Uterus (tissue), 3 donors: ENCODE measurements at regions not wholly inside any gene's neighbourhood (a gene's known extent, or its start where the extent isn't known, plus 50 kb on each side); places are given as distances from the start of the nearest gene placed in this dataset.

Source experiments
- DNase-seq, 2 donors: peaks; one replicate each; pipeline ENCODE4 v3.0.0-alpha.2; 2019 to 2020
- H3K27ac ChIP-seq, 2 donors: fragments of 200-600 bp; sonication (generic); 1 replicate in 1 of 2; 2 replicates in 1 of 2; pipeline ENCODE4 v1.5.1; 2016 to 2018
- H3K27me3 ChIP-seq, 2 donors: fragments of 200-600 bp; sonication (generic); one replicate each; pipeline ENCODE4 v1.5.1; 2018 to 2019; ENCODE audit warnings: control low read depth in 1 of 2
- H3K36me3 ChIP-seq, 2 donors: fragments of 200-600 bp; sonication (generic); one replicate each; pipeline ENCODE4 v1.5.1; 2019; ENCODE audit warnings: control low read depth in 1 of 2
- H3K4me1 ChIP-seq, 2 donors: fragments of 200-600 bp; sonication (generic); one replicate each; pipeline ENCODE4 v1.5.1; 2018 to 2019; ENCODE audit warnings: control low read depth in 1 of 2
- H3K4me3 ChIP-seq, 2 donors: fragments of 200-600 bp; sonication (generic); 1 replicate in 1 of 2; 2 replicates in 1 of 2; pipeline ENCODE4 v1.5.1; 2018 to 2019; ENCODE audit warnings: mild to moderate bottlenecking in 1 of 2
- H3K9me3 ChIP-seq, 2 donors: fragments of 200-600 bp; sonication (generic); one replicate each; pipeline ENCODE4 v1.5.1; 2019; ENCODE audit warnings: control low read depth in 1 of 2
- POLR2A ChIP-seq, 2 donors: fragments of 450-650 bp; IDR thresholded peaks; one replicate each; pipeline ENCODE4 v1.6.1; 2016; ENCODE audit warnings: antibody characterized with exemption in 2 of 2, mild to moderate bottlenecking in 1 of 2, moderate library complexity in 1 of 2
- intact Hi-C: fragments of 100-400 bp; cut with DNase I; formaldehyde crosslinking; loops from one replicate; pipeline ENCODE4 v1.15.1; 2023; ENCODE audit warnings: low total_unique reads
- TF ChIP-seq, protein P1 (sequence below), 4 experiments: fragments of 200-600 bp in 2 of 4; fragments of 450-650 bp in 2 of 4; sonication (generic) in 2 of 4; IDR thresholded peaks; one replicate each; pipeline ENCODE4 v1.5.1; 2016 to 2019; ENCODE audit warnings: antibody characterized with exemption in 4 of 4, mild to moderate bottlenecking in 2 of 4, moderate library complexity in 1 of 4
- donor health status: DM: yes; HTN: yes; CAD: no.

- no peaks in the 10 kb centered on the region for H3K36me3 ChIP-seq
- TF ChIP-seq, protein P1, sequence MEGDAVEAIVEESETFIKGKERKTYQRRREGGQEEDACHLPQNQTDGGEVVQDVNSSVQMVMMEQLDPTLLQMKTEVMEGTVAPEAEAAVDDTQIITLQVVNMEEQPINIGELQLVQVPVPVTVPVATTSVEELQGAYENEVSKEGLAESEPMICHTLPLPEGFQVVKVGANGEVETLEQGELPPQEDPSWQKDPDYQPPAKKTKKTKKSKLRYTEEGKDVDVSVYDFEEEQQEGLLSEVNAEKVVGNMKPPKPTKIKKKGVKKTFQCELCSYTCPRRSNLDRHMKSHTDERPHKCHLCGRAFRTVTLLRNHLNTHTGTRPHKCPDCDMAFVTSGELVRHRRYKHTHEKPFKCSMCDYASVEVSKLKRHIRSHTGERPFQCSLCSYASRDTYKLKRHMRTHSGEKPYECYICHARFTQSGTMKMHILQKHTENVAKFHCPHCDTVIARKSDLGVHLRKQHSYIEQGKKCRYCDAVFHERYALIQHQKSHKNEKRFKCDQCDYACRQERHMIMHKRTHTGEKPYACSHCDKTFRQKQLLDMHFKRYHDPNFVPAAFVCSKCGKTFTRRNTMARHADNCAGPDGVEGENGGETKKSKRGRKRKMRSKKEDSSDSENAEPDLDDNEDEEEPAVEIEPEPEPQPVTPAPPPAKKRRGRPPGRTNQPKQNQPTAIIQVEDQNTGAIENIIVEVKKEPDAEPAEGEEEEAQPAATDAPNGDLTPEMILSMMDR (IDR thresholded peaks at IDR 0.05), result no peak
- no peak for TF ChIP-seq POLR2A (IDR thresholded peaks at IDR 0.05)
- H3K4me3 ChIP-seq, result no peak overlapping the region
- H3K9me3 ChIP-seq, result no peaks in the 10 kb centered on the region
- intact Hi-C loops, result no loop called here
- no peak for DNase-seq
- H3K4me1 ChIP-seq, result no peaks in the 10 kb centered on the region
- H3K27ac ChIP-seq, result no peak overlapping the region
- no peaks in the 10 kb centered on the region for H3K27me3 ChIP-seq
Observed at GRCh38 chr4:156330436-156331031, 376.9 kb upstream of the CTSO start.

DNA sequence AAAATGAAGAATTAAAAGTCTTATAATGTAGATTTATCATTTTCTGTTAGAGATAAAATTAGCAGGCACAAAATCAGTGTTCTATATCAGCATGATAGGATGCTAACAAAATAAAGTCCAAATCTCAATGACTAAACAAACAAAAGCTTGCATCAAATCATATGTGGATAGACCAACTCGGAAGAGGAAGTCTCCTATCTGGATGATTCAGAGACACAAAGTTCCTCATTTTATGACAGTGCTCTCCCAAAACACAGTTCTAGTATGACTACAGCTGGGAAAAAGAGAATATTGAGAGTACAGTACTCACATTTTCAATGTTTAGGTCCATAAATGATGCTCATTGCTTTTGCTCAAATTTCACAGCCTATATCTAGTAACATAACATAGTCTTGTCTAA, 376.1 kb upstream of the CTSO start:
- no peaks in the 10 kb centered on the region for H3K27me3 ChIP-seq
- TF ChIP-seq, protein P1 (IDR thresholded peaks at IDR 0.05), result no peak
- no peak for TF ChIP-seq POLR2A (IDR thresholded peaks at IDR 0.05)
- no peak overlapping the region for H3K4me3 ChIP-seq
- no peak for DNase-seq
- no peaks in the 10 kb centered on the region for H3K9me3 ChIP-seq
- no peaks in the 10 kb centered on the region for H3K36me3 ChIP-seq
- H3K4me1 ChIP-seq, result no peaks in the 10 kb centered on the region
- no peak overlapping the region for H3K27ac ChIP-seq
- intact Hi-C loops, result no loop called here

GRCh38 chr4:156328882-156329281, 375.2 kb upstream of the CTSO start:
- no peak for DNase-seq
- TF ChIP-seq, protein P1 (IDR thresholded peaks at IDR 0.05), result no peak
- TF ChIP-seq POLR2A (IDR thresholded peaks at IDR 0.05), result no peak
- Histone ChIP-seq H3K27ac (no peak overlapping the region), H3K9me3 (no peaks in the 10 kb centered on the region), H3K4me1 (no peaks in the 10 kb centered on the region), H3K4me3 (no peak overlapping the region), H3K36me3 (no peaks in the 10 kb centered on the region), H3K27me3 (no peaks in the 10 kb centered on the region)
- intact Hi-C loops, result no loop called here

DNA sequence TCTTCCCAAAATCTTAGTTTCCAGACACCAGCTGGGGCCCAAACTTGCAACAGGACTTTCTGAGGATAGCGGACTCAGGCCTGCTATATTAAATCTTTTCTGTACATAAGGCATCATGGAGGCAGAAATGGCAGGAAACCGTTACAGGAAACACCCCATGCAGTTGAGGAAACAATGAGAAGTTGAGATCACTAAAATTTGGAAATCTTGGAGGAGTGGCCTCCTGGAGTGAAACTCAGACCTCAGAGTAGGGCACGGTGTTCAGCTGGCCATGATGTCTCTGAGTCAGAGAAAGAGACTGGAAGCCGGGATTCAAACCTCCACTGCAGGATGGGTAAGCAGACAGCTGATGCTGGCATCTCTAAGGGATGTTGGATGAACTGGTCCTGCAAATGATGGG, 372.6 kb upstream of the CTSO start:
- TF ChIP-seq POLR2A (IDR thresholded peaks at IDR 0.05), result no peak
- TF ChIP-seq, protein P1 (IDR thresholded peaks at IDR 0.05), result no peak

GRCh38 chr4:156322592-156322991, 368.9 kb upstream of the CTSO start:
- intact Hi-C loops, result no loop called here

More for the DNA sequence above, 372.6 kb upstream of the CTSO start:
- DNase-seq, result no peak
- Histone ChIP-seq H3K36me3 (no peaks in the 10 kb centered on the region), H3K4me1 (no peaks in the 10 kb centered on the region), H3K4me3 (no peak overlapping the region), H3K9me3 (no peaks in the 10 kb centered on the region), H3K27me3 (no peaks in the 10 kb centered on the region), H3K27ac (no peak overlapping the region)
- intact Hi-C loops, result no loop called here

More at GRCh38 chr4:156322592-156322991, 368.9 kb upstream of the CTSO start:
- H3K27me3 ChIP-seq, result no peaks in the 10 kb centered on the region
- H3K36me3 ChIP-seq, result no peaks in the 10 kb centered on the region
- no peaks in the 10 kb centered on the region for H3K9me3 ChIP-seq
- no peak for DNase-seq
- no peaks in the 10 kb centered on the region for H3K4me1 ChIP-seq
- TF ChIP-seq, protein P1 (IDR thresholded peaks at IDR 0.05), result no peak
- no peak for TF ChIP-seq POLR2A (IDR thresholded peaks at IDR 0.05)
- H3K27ac ChIP-seq, result no peak overlapping the region
- no peak overlapping the region for H3K4me3 ChIP-seq
